Activated CD4-positive, CD25-positive, alpha-beta regulatory T cell (primary cell): ENCODE measurements at regions not wholly inside any gene's neighbourhood (a gene's known extent, or its start where the extent isn't known, plus 50 kb on each side); places are given as distances from the start of the nearest gene placed in this dataset.

Experiments
- DNase-seq, 4 experiments: peaks; one replicate each; lab custom pipeline; 2025; lab: John Stamatoyannopoulos, UW

- DNase-seq: no peak
Measured at GRCh38 chr16:5903832-5904231, 806.2 kb upstream of the EEF2KMT start.

- DNase-seq: no peak
Measured at GRCh38 chr16:5903153-5903552, 805.6 kb upstream of the EEF2KMT start.

GRCh38 chr16:5900046-5900445, 802.5 kb upstream of the EEF2KMT start:
- DNase-seq: no peak

- DNase-seq: no peak
Measured at GRCh38 chr16:5895976-5896375, 798.4 kb upstream of the EEF2KMT start.

GRCh38 chr16:5895137-5895536, 797.5 kb upstream of the EEF2KMT start:
- DNase-seq: no peak

GRCh38 chr16:5891296-5891695, 793.7 kb upstream of the EEF2KMT start:
- DNase-seq: no peak

- DNase-seq: no peak
Measured at GRCh38 chr16:5885521-5885920, 787.9 kb upstream of the EEF2KMT start.

- no peak for DNase-seq
Measured at GRCh38 chr16:5884996-5885395, 787.4 kb upstream of the EEF2KMT start.

GRCh38 chr16:5884339-5884738, 786.7 kb upstream of the EEF2KMT start:
- DNase-seq: no peak

GRCh38 chr16:5882087-5882640, 784.6 kb upstream of the EEF2KMT start:
- DNase-seq: no peak

- no peak for DNase-seq
Measured at GRCh38 chr16:5875416-5875815, 777.8 kb upstream of the EEF2KMT start.

- no peak for DNase-seq
Measured at GRCh38 chr16:5874899-5875298, 777.3 kb upstream of the EEF2KMT start.

GRCh38 chr16:5873221-5873620, 775.6 kb upstream of the EEF2KMT start:
- no peak for DNase-seq

- no peak for DNase-seq
Measured at GRCh38 chr16:5870886-5871691, 773.5 kb upstream of the EEF2KMT start.

GRCh38 chr16:5867250-5867649, 769.7 kb upstream of the EEF2KMT start:
- no peak for DNase-seq

GRCh38 chr16:5865236-5865635, 767.6 kb upstream of the EEF2KMT start:
- DNase-seq: no peak

GRCh38 chr16:5863071-5863606, 765.5 kb upstream of the EEF2KMT start:
- no peak for DNase-seq

GRCh38 chr16:5862103-5862840, 764.7 kb upstream of the EEF2KMT start:
- no peak for DNase-seq

GRCh38 chr16:5861241-5861640, 763.6 kb upstream of the EEF2KMT start:
- DNase-seq: no peak

GRCh38 chr16:5858180-5858579, 760.6 kb upstream of the EEF2KMT start:
- no peak for DNase-seq

GRCh38 chr16:5854027-5854426, 756.4 kb upstream of the EEF2KMT start:
- no peak for DNase-seq

GRCh38 chr16:5852151-5852550, 754.6 kb upstream of the EEF2KMT start:
- no peak for DNase-seq
